ENCODE measurements at regions not wholly inside any gene's neighbourhood (a gene's known extent, or its start where the extent isn't known, plus 50 kb on each side); places are given as distances from the start of the nearest gene placed in this dataset.

DNA sequence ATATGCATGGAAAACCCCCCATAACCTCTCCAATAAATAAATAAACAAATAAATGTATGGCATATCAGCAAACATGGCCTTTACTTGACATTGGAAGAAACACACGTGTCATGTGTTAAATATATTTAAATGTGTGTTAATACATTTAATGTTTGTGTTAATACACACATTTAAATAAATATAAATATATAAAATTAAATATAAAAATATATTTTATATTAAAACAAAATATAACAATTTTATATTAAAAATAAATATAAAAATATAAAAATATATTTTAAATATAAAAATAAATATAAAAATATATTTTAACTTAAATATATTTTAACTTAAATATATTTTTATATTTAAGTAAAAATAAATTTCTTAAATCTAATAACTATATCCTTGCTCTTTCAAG lies 187.6 kb upstream of the CXXC4 start:
- DNase-seq = no peak

DNA sequence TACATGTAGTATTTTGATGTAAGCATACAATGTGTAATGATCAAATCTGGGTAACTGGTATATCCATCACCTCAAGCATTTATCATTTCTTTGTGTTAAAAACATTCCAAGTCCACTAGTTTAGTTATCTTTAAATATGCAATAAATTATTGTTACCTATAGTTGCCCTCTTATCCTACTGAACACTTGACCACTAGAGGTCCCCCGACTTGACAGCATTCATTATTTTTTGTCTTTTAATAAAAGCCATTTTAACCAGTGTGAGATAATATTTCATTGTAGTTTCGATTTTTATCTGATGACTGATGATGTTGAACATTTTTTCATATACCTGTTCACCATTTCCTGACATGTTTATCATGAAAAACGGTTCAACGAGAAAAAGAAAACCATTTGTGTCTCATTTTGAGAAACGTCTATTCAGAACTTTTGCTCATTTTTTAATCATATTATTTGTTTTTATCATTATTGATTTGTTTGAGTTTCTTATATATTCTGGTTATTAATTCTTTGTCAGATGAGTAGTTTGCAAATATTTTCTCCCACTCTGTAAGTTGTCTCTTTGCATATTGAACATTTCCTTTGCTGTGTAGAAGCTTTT lies 199.0 kb upstream of the CXXC4 start:
- no peak for DNase-seq

DNA sequence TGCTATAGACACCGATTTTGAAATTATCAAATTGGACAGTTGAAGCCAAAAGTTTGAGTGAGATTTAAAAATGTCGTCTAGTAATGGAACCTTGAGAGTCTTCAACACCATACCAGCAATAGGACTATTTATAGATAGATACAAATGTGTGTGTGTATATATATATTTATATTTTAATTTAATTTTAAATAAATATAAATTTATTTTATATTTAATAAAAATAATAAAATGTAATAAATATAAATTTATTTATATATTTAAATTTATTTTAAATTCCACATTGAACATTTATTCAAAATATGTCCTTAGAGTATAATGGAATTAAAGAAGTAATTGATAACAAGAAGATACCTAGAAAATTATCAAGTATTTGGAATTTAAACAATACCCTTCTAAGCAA lies 221.9 kb upstream of the CXXC4 start:
- no peak for DNase-seq

DNA sequence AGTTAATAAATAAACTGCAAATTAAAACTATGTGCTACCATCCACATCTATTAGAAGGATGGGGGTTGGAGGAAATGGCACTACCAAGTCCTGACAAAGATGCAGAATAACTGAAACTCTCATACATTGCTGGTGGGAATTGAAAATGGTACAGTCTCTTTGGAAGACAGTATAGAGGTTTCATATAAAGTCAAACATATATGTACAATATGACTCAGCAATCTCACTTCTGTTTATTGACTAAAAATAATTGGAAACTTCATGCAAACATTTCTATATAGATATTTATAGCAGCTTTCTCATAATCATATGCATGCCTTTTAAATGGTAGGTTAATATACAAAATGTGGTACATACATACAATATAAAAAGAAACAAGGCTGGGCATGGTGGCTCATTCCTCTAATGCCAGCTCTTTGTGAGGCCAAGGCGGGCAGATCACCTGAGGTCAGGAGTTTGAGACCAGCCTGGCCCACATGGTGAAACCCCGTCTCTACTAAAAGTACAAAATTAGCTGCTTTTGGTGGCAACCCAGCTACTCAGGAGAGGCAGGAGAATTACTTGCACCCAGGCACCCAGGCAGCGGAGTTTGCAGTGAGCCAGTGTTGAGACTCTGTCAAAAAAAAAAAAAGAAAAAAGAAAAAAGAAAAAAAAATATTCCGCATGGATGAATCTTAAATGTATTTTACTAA lies 225.0 kb upstream of the CXXC4 start:
- no peak for DNase-seq

DNA sequence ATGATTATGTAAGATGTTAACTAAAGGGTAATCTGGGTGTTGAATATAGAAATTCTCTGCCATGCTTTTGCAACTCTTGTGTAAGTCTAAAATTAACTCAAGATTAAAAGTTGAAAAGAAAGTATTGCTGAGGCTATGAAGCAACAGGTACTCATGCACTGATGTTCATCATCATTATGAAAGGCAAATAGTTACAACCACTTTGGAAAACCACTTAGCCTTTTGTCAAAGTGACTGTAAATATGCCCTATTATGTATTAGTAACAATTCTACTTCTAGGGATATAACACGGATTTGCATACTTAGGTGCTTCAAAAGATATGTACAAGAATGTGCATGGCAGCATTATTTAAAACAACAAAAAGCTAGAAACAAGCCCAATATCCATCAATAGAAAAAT lies 227.8 kb upstream of the CXXC4 start:
- DNase-seq = no peak

DNA sequence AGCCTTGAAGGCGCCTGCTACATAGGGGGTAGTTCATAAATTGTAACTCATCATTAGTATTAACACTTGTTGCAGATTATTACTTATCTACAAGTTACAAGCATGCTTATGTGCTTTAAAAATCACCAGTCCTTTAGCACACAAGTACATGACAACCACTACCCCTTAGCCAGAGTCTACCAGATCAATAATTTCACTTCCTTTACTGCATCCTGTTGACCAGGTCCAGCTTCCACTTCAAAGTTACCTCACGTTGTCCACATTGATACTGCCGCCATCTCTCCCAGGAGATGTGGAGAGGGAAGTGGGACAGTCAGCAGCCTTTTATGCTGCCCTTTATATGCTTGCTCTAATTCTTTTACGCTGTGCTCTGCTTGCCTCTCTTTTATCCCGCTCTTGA lies 231.3 kb upstream of the CXXC4 start:
- DNase-seq = no peak

DNA sequence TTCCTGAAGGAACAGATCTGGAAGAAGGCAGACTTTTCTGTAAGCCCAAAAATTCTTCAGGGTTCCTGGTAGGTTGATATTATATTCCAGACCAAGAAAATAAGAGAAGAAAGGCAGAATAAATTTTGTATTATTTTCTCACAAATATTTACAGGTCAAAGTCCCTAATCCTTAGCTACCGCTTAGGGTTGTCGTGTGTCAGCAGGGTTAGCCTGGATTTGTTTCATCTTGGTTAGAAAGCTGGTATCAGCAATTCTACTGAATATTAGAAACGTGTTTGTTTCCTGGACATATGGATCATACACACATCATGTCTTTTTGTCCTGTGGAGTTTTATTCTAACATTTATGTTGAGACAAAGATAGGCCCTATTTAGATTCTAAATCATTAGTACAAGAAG lies 232.9 kb upstream of the CXXC4 start:
- no peak for DNase-seq

DNA sequence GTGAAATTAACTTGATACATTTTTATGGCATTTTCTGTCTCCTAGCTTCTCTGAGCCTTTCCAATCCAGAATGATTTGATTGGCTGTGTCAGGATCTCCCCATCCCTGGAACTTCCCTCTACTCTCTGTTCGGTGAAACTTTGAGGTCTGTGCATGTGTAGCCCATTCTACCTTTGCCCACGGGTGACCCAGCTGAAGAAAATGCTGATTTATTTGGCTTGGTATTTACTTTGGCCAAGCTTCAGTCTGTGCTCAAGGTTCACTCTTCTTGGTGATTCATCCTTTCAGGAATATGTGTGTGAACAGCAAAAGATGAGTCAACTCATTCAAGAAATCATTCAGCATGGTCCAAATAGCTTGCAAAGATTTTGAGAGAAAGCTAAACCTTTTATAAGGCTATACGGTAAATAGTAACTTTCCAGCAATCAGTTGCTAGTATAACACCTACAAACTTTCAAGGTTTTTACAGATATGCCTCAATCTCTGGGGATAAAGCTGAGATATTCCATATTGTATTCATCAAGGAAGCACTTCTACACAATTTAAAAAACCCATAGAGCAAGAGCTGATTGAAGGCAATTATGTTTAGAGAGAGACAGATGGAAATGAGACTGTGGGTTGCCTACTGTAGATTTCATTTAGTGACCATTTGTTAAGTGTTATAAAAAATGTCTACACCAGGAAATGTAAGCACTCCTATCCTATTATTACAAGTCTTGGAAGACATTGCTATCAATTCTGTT lies 233.9 kb upstream of the CXXC4 start:
- DNase-seq = peak; percentile 39

DNA sequence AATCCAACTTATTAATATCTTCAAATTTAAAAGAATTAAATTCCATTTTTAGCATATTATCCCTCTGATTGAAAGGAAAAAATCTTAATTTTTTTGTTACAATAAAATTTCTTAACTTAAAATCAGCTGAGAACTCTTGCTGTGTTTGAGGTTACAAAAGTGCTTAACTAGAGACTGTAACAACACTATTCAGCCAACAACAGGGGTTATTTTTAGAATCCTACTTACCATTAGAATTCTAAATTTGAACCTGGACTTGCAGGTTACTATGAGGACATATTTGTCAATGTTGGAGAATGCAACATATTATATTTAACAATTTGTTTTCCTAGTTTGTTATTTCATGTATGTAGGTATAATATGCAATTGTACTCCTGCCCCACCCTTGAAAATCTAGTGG lies 238.1 kb upstream of the CXXC4 start:
- no peak for DNase-seq

DNA sequence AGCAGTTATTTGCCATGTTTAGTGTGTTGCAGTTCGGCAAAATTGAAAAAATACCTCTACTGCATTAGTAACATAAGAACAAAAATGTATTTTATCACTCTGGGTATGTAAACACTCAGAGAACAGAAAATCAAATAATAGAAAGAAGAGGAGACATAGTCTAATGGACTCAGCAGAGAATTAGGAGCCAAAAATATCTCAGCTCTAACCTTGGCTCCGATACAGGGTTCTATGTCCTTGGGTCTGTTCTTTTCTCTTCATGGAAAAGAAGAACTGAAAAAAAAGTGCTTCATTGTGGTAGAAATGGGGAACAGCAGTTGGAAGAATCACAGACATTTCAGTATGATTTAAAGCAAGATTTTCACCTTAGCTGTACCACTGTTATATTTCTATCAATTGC lies 240.5 kb upstream of the CXXC4 start:
- no peak for DNase-seq

DNA sequence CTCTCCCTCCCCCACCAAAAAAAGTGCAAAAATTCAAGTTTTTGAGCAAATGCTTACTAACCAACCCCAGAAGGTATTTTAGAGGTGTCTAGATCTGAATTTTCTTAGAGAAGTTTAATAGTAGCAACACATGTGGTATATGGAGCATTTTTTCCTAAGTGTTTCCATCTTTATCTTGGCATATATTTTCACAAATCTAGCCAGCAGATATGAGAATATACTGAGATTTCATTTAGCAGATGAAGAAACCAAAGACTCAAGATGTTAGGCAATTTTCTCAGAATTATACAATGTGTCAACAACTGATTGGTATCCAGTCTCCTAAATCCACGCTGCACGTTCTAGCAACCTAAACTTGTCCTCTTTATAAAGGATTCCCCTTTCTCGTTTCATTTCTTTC lies 245.5 kb upstream of the CXXC4 start:
- no peak for DNase-seq

DNA sequence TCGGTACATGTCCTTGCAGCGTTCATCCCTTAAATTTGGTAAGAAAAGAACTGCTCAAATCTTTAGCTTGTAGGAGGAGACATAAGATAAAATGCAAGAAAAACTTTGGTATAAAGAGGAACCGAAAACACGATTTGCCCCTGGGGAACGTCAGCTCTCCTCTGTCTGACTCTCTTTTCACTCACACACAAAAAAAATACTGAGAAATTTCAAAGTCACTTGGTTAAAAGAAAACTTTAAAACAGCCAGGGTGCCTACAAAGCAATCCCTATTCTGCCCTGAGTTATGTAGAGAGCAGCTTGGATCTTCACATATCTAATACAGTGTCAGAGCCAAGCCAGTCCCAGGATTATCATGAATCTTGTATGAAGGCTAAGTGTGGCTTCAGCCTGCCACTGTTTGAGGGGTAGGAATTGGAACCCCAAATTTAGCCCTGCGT lies 248.5 kb upstream of the CXXC4 start:
- no peak for DNase-seq

DNA sequence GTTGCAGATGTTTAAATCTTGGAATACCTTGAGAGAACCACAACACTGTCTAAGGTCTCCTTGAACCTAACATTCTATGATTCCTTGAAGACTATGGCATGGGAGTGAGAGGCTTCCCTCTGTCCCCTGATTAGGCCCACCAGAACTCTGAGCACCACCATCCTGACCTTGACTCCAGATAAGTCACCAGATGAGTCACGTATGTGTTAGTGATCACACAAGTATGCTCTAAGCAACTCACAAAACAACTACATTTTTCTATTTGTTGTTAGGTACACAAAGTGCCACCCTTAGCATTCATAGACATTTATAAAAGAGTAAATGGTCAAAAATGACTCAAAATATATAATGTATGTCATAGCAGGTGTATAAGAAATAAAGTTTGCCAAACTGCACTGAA lies 252.9 kb upstream of the CXXC4 start:
- DNase-seq = no peak

DNA sequence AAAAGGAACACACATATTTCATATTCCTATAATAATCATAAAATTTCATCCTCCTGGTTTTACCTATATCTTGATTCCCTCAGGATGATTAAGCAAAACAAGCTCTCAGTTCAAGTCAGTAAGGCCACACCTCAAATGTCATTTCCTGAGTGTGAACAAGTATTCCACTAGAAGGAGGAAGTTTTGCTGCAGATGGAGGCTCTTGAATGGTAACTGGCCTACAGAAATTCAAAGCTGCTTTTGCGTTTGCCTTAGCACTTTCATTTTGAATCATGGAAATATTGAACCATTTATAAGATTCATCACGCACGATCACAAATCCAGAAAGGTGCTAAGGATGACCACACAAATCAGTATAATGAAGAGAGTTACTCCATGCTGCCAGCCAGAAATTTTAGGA lies 254.4 kb upstream of the CXXC4 start:
- no peak for DNase-seq

DNA sequence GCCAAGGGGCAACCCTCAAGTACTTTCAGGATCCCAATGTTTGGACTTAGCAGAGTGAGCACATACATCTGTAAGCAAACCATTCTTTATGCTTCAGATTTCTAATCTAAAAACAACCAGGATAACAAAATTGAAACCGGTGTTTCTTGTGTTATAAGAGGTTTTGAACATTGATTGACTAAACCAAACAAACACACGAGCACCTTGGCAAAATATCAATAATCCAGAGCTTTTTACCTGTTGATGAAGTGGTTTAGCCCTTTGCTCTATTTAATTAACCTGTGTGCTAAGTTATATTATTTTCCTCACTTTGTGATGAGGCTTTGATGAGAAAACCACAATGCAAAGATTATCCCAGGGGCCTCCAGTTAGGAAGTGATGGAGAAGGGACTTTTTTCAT lies 255.3 kb upstream of the CXXC4 start:
- DNase-seq = no peak

DNA sequence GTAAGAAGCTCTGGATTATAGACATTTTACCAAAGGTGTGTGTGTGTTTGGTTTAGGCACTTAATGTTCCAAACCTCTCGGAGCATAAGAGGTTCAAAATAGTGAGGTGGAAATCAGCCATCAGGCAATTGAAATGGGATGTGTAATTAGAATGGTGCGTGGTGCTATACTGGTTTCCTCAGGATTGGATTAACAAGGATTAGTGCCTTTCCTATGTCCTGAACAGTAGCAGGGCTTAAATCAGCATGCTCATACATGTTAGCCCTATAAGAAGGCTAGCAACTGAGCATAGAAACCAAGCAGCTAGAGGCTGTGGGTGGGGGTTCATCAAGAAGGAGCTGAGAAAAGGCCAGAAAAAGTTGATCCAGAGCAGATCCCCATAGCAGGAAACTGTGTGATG lies 256.8 kb upstream of the CXXC4 start:
- DNase-seq = no peak

DNA sequence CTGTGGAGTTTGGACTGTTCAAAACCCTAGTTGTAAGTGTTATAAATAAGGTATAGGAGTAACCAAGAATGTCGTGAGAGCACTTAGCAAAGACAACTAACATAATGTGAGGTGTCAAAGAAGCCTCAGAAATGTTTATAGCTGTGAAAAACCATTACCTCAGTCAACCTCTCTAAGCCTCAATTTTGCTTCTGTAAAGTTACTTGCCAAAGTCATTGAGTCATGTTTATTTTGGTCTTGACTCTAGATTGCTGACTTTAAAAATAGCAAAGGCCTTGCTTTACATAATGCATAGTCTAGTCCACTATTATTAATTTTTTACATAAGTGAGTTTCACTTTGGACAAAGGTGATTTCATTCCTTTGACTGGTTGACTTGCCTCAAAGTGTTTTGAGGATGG lies 257.6 kb upstream of the CXXC4 start:
- DNase-seq = no peak

DNA sequence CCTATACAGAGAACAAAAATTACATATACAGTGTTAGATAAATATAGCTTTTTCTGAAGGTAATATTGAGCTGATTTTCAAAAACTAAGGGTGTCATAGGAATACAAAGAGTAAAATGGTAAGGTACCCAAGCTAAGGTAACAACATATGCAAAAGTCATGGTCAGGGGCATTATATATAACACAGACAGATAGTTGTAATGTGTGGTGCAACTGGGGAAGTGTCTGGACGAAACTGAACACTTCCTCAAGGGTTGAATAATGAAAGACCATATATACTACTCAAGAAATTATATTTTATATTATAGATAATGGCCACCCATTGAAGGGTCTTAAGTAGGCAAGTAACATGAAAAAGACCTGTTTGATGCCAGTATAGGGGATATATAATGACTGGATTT lies 262.1 kb upstream of the CXXC4 start:
- DNase-seq = no peak

DNA sequence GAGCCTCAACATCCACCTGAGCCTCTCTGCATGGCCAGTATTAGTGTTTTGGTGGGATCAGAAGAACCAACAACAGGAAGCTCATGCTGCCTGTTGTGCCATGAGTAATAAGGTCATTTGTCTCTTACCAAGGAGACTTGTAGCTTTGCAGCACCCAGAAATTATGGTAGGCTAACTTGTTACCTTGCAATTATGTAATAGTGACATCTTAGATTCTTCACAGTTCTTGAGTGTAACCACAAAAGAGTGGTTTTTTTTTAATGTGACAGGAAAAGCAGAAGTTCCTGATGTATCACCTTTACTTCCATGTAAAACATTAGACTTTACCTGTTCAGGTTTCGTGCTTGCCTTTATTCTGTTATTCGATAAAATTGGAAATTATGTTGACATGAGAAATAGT lies 263.9 kb upstream of the CXXC4 start:
- no peak for DNase-seq

DNA sequence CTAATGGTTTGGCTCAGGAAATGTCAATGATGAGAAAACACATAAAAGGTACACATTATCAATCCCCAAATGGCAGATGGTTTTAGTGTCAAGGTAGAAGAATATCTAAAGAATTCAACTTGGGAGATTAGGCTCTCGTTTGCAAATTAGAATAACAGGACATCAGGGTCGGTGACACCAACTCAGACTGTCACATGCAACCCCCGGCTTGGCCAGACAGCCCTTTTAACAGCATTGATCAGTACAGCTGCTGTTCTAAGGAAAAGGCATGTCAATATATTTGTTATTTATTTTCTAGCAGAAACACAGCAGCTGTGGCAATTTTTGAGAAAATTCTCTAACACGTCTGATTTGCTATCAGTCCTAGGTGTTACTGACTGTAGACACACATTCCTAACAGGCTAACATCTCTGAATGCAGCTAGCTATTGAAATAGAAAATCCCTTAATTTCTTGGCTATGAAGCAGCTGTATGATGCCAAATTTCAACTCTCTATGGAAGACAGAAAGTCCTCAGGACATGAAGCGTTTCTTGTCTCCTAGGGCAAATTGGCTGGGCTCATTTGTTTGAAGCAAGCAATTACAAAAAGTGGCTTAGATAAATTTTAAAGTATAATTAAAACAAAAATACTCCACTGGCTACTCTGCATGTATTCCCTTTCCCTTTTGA lies 269.0 kb upstream of the CXXC4 start:
- DNase-seq = peak; percentile 42

DNA sequence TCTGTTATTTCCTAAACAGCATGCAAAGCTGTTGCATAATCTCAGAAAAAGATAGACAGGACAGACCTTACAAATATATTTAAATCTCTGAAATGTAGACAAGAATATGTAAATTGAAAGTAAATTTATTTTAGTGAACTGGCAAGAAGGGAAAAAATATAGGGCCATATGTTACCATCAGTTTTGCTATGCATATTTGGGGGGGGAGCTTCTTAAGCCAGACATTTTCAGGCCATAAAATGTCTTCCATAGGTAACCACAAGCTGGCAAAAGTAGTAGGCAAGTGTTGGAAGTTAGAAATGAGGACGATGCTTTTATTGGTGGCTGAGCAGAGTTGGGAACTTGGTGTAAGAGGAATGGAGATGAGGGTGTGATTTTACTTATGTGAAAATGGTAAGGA lies 272.0 kb upstream of the CXXC4 start:
- DNase-seq = no peak

DNA sequence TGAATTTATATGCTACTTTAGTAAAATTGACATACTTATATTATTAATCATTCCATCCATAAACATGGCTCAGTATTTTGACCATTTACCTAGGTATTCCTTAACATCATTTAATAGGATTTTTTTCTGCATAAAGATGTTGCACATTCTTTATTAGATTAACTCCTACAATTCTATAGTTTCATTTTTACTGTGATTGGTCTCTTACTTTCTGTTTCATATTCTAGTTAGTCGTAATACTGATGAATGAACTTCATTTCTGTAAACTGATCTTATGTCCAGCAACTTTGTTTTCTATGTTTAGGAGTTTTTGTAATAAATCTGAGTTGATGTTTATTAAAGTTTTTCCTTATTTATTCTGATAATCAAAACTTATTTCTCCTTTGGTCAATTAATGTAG lies 278.2 kb upstream of the CXXC4 start:
- no peak for DNase-seq

DNA sequence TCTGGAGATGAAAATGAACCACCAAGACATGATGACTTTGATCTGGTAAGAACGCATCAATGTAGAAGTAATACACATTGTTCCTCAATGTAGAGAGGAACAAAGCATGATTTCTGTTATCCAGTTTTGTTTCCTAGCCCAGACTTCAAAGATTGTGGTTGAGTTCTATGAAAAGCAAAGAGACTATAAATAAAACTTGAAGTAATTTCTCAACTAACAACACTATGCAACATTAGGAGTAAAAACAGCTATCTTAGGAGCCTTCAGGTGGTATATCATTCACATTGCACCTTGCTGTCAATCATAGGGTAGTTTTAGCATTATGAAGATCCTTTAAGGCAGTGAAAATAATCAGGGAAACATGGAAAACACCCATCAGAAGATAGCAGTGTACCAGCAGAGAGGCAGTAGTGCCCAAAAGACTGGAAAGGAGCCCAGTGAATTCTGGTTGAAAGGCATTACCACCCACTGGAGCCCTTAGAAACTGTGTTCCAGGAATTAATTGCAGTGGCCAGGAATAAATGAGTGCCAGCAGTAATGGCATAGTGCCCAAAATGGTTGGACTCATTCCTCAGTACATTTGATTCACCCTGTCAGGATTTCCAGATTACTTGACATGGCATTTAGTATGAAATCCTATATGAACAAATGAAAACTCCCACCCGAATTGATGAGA lies 300.7 kb upstream of the CXXC4 start:
- peak; percentile 92 for DNase-seq

All from NCI-H446 treated with DMSO at 0.1 percent for 48 hours (cell line).